Endothelial cell of umbilical vein (primary cell): ENCODE measurements at regions not wholly inside any gene's neighbourhood (a gene's known extent, or its start where the extent isn't known, plus 50 kb on each side); places are given as distances from the start of the nearest gene placed in this dataset.

Experiments
- BruUV-seq: library from RNA; stranded (reverse); fragments of 400-500 nt; replicated peaks from 2 replicates; lab custom pipeline; 2021; lab: Mats Ljungman, UMichigan
- CTCF ChIA-PET: fragments of 300-600, 350-600 bp; sonication (Branson Sonifier 250); formaldehyde crosslinking; loops from one replicate; lab custom pipeline; 2021; ENCODE audit warnings: antibody characterized with exemption, inconsistent platforms; lab: Charles Lee
- POLR2A ChIA-PET: fragments of 300-600, 350-600 bp; sonication (Branson Sonifier 250); formaldehyde crosslinking; loops from one replicate; lab custom pipeline; 2021; ENCODE audit warnings: antibody characterized with exemption, inconsistent platforms; lab: Charles Lee
- DNase-seq: peaks from one replicate; pipeline ENCODE4 v3.0.0-alpha.2; 2011; ENCODE audit warnings: low read depth, low spot score
- FAIRE-seq: peaks from 2 replicates; lab custom pipeline; 2011; peaks lifted over from hg19 to GRCh38; lab: Jason Lieb, UNC
- H2AFZ ChIP-seq: 2 replicates; pipeline ENCODE4 v1.6.0; 2012; ENCODE audit warnings: low read depth, low read length, control low read depth, inconsistent platforms
- H3K27ac ChIP-seq: 2 replicates; pipeline ENCODE4 v1.5.1; 2011; ENCODE audit warnings: low read depth, mild to moderate bottlenecking, control low read depth, low read length, moderate library complexity; ENCODE audit not compliant: insufficient read depth
- H3K27me3 ChIP-seq, 2 experiments: 2 replicates each; pipeline versions ENCODE4 v1.6.0 to v1.6.1; 2011; ENCODE audit warnings: low read length in 2 of 2, mixed read lengths in 1 of 2; ENCODE audit not compliant: control insufficient read depth in 2 of 2, insufficient read depth in 2 of 2
- H3K36me3 ChIP-seq, 2 experiments: 2 replicates in 1 of 2; 3 replicates in 1 of 2; pipeline ENCODE4 v1.5.1; 2011; ENCODE audit warnings: low read length in 2 of 2, mild to moderate bottlenecking in 1 of 2, moderate library complexity in 1 of 2; ENCODE audit not compliant: control insufficient read depth in 2 of 2, insufficient read depth in 2 of 2; ENCODE audit errors: extremely low read depth in 1 of 2
- H3K4me1 ChIP-seq: 3 replicates; pipeline ENCODE4 v1.5.1; 2011; ENCODE audit warnings: mild to moderate bottlenecking, low read length; ENCODE audit not compliant: control insufficient read depth, insufficient read depth; ENCODE audit errors: extremely low read depth
- H3K4me2 ChIP-seq: 2 replicates; pipeline ENCODE4 v1.6.1; 2011; ENCODE audit warnings: low read length, control low read depth, mixed read lengths; ENCODE audit not compliant: insufficient read depth
- H3K4me3 ChIP-seq, 3 experiments: fragments of 200-600 bp in 1 of 3; sonication (generic), shearing (Covaris generic) in 1 of 3; replicated peaks in 1 of 3; 2 replicates each; pipeline ENCODE4 v1.5.1; 2011 to 2016; ENCODE audit warnings: control low read depth in 3 of 3, low read length in 3 of 3, mild to moderate bottlenecking in 2 of 3, inconsistent platforms in 1 of 3, low read depth in 1 of 3, moderate library complexity in 1 of 3; ENCODE audit not compliant: insufficient read depth in 1 of 3
- H3K79me2 ChIP-seq: 2 replicates; pipeline ENCODE4 v1.6.0; 2012; ENCODE audit warnings: low read length, inconsistent platforms; ENCODE audit not compliant: control insufficient read depth, insufficient read depth
- H3K9ac ChIP-seq: replicated peaks from 2 replicates; pipeline ENCODE3; 2011; ENCODE audit warnings: low read length, control low read depth; ENCODE audit not compliant: insufficient read depth; ENCODE audit errors: extremely low read depth
- H3K9me1 ChIP-seq: replicated peaks from 3 replicates; pipeline ENCODE4 v1.6.0; 2011; ENCODE audit warnings: mild to moderate bottlenecking, low read length; ENCODE audit not compliant: control insufficient read depth, insufficient read depth; ENCODE audit errors: extremely low read depth
- H3K9me3 ChIP-seq: replicated peaks from 2 replicates; pipeline ENCODE4 v1.5.1; 2012; ENCODE audit warnings: low read length, inconsistent platforms; ENCODE audit not compliant: control insufficient read depth, insufficient read depth
- H4K20me1 ChIP-seq: replicated peaks from 2 replicates; pipeline ENCODE3; 2011; ENCODE audit warnings: mild to moderate bottlenecking, low read length; ENCODE audit not compliant: control insufficient read depth, insufficient read depth; ENCODE audit errors: extremely low read depth
- EZH2 ChIP-seq: IDR thresholded peaks from 2 replicates; pipeline ENCODE4 v1.6.1; 2012; ENCODE audit warnings: borderline replicate concordance, low read depth, mild to moderate bottlenecking, moderate library complexity, low read length, inconsistent platforms; ENCODE audit not compliant: severe bottlenecking
- FOS ChIP-seq: IDR thresholded peaks from 2 replicates; pipeline ENCODE4 v1.6.1; 2011; ENCODE audit warnings: mild to moderate bottlenecking, low read length, moderate library complexity, borderline replicate concordance; ENCODE audit not compliant: insufficient read depth
- GATA2 ChIP-seq: IDR thresholded peaks from 2 replicates; pipeline ENCODE4 v1.7.0; 2011; ENCODE audit warnings: low read depth, mild to moderate bottlenecking, moderate library complexity, mixed read lengths, low read length; ENCODE audit not compliant: insufficient read length, insufficient read depth
- JUN ChIP-seq: IDR thresholded peaks from 2 replicates; pipeline ENCODE4 v1.6.1; 2011; ENCODE audit warnings: borderline replicate concordance, low read depth; ENCODE audit not compliant: insufficient read length, insufficient read depth
- MYC ChIP-seq: IDR thresholded peaks from one replicate; pipeline ENCODE4 v1.6.1; 2011; ENCODE audit warnings: mild to moderate bottlenecking, low read depth, low read length
- POLR2A ChIP-seq: IDR thresholded peaks from 2 replicates; pipeline ENCODE4 v1.6.1; 2012; ENCODE audit warnings: low read depth, mild to moderate bottlenecking, control low read depth, low read length
- POLR2AphosphoS5 ChIP-seq: IDR thresholded peaks from 2 replicates; pipeline ENCODE4 v1.6.1; 2012; ENCODE audit warnings: low read depth, mild to moderate bottlenecking, control low read depth, low read length, moderate library complexity; ENCODE audit not compliant: insufficient read depth
- dilution Hi-C: fragments of 300-500 bp; cut with MboI; formaldehyde crosslinking; loops from one replicate; pipeline ENCODE4 v1.15.0; 2019; ENCODE audit warnings: low sequenced_read_pairs; ENCODE audit not compliant: extremely low pct_ligation_motif_present
- intact Hi-C: fragments of 100-400 bp; cut with micrococcal nuclease; formaldehyde crosslinking; loops from one replicate; pipeline ENCODE4 v1.10.0; 2022
- TF ChIP-seq, protein P1 (sequence below), 2 donors: IDR thresholded peaks; 1 replicate in 1 of 2; 2 replicates in 1 of 2; pipeline ENCODE4 v1.5.1; 2011; ENCODE audit warnings: low read length in 2 of 2, mild to moderate bottlenecking in 2 of 2, moderate library complexity in 2 of 2, control low read depth in 1 of 2, inconsistent platforms in 1 of 2, low read depth in 1 of 2; ENCODE audit not compliant: insufficient read depth in 1 of 2; ENCODE audit errors: extremely low read depth in 1 of 2
- TF ChIP-seq, protein P2 (sequence below): IDR thresholded peaks from 2 replicates; pipeline ENCODE4 v1.6.1; 2011; ENCODE audit not compliant: insufficient read depth, insufficient read length

DNA sequence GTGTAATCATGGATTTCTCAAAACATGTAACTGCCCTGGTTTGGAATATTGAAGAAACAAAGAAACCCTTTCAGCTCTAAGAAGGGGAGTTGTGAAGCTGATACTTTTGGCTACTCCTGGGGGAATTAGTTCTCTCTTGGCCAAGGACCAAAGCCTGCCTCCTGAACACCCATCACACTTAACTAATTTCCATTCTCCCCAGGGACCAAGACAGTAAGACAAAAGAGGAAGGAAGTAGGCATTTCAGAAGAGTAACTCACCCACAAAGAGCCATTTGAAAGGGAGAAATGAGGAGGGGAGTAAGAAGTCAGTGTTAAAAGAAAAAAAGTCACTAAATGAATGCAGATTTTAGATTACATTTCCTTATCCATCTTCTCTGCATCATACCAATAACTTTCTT, 328.0 kb upstream of the SOX2 start:
- no TSS peak for BruUV-seq
- H2AFZ ChIP-seq: no peak overlapping the region
- no peaks in the 10 kb centered on the region for H4K20me1 ChIP-seq
- H3K79me2 ChIP-seq: no peaks in the 10 kb centered on the region
- intact Hi-C loops: no loop called here
- no peaks in the 10 kb centered on the region for H3K9me1 ChIP-seq
- no peak overlapping the region for H3K27ac ChIP-seq
- ChIA-PET CTCF (no interaction called here), POLR2A (no interaction called here)
- dilution Hi-C loops: no loop called here
- H3K9ac ChIP-seq: no peak overlapping the region
- H3K36me3 ChIP-seq: no peaks in the 10 kb centered on the region
- DNase-seq (no peak), FAIRE-seq (no peak)
- no peaks in the 10 kb centered on the region for H3K4me1 ChIP-seq
- TF ChIP-seq EZH2 (no peak), MYC (no peak), POLR2AphosphoS5 (no peak), POLR2A (no peak), JUN (no peak), FOS (no peak), GATA2 (no peak)
- TF ChIP-seq, protein P1, sequence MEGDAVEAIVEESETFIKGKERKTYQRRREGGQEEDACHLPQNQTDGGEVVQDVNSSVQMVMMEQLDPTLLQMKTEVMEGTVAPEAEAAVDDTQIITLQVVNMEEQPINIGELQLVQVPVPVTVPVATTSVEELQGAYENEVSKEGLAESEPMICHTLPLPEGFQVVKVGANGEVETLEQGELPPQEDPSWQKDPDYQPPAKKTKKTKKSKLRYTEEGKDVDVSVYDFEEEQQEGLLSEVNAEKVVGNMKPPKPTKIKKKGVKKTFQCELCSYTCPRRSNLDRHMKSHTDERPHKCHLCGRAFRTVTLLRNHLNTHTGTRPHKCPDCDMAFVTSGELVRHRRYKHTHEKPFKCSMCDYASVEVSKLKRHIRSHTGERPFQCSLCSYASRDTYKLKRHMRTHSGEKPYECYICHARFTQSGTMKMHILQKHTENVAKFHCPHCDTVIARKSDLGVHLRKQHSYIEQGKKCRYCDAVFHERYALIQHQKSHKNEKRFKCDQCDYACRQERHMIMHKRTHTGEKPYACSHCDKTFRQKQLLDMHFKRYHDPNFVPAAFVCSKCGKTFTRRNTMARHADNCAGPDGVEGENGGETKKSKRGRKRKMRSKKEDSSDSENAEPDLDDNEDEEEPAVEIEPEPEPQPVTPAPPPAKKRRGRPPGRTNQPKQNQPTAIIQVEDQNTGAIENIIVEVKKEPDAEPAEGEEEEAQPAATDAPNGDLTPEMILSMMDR (IDR thresholded peaks at IDR 0.05; ENCODE audit: extremely low read depth in 1 of 2, insufficient read depth in 1 of 2, low read depth in 1 of 2, low read length in 2 of 2): no peak
- TF ChIP-seq, protein P2, sequence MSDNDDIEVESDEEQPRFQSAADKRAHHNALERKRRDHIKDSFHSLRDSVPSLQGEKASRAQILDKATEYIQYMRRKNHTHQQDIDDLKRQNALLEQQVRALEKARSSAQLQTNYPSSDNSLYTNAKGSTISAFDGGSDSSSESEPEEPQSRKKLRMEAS: no peak
- no peaks in the 10 kb centered on the region for H3K9me3 ChIP-seq
- no peaks in the 10 kb centered on the region for H3K27me3 ChIP-seq
- H3K4me2 ChIP-seq: no peak overlapping the region
- no peak overlapping the region for H3K4me3 ChIP-seq
